Gastrocnemius medialis (tissue), 4 donors: ENCODE measurements at regions not wholly inside any gene's neighbourhood (a gene's known extent, or its start where the extent isn't known, plus 50 kb on each side); places are given as distances from the start of the nearest gene placed in this dataset.

ENCODE experiments used
- CTCF ChIP-seq, 5 experiments: fragments of 450-650 bp in 3 of 5; fragments of 200-600 bp in 2 of 5; sonication (generic) in 2 of 5; IDR thresholded peaks in 4 of 5; conservative IDR thresholded peaks in 1 of 5; 1 replicate in 4 of 5; 2 replicates in 1 of 5; pipeline ENCODE4 v1.5.1; 2016 to 2019; ENCODE audit warnings: antibody characterized with exemption in 5 of 5, mild to moderate bottlenecking in 3 of 5, moderate library complexity in 3 of 5
- POLR2A ChIP-seq, 2 donors: fragments of 450-650 bp; IDR thresholded peaks; one replicate each; pipeline ENCODE4 v1.6.1; 2017; ENCODE audit warnings: antibody characterized with exemption in 2 of 2, mild to moderate bottlenecking in 2 of 2, moderate library complexity in 2 of 2

- TF ChIP-seq CTCF (IDR thresholded peaks at IDR 0.05 in 4 of 5, conservative IDR thresholded peaks at IDR 0.05 in 1 of 5) (no peak), POLR2A (IDR thresholded peaks at IDR 0.05) (no peak)
Measured at GRCh38 chr6:169029861-169030260, 223.8 kb downstream of the THBS2 start.
